ENCODE measurements at regions not wholly inside any gene's neighbourhood (a gene's known extent, or its start where the extent isn't known, plus 50 kb on each side); places are given as distances from the start of the nearest gene placed in this dataset.

DNA sequence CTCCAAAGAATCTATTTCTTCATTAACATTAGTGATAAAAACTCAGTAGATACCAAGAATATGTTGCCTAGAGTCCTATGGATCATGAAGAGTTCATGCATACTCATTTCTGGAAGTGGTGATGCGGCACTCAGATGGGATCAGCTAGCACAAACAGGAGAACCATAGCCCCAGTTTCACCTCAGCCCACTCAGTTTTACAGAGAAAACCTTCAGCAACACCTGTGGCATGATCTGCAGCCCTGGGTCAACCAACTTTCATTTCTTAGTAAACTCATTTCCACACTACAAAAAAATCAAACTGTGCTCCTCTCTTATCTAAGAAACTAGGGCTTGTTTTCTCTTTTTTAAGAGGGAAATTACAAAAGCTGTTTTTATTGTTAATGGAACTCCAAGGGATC, 569.4 kb downstream of the CCDC85A start:
- TF ChIP-seq, protein P1, sequence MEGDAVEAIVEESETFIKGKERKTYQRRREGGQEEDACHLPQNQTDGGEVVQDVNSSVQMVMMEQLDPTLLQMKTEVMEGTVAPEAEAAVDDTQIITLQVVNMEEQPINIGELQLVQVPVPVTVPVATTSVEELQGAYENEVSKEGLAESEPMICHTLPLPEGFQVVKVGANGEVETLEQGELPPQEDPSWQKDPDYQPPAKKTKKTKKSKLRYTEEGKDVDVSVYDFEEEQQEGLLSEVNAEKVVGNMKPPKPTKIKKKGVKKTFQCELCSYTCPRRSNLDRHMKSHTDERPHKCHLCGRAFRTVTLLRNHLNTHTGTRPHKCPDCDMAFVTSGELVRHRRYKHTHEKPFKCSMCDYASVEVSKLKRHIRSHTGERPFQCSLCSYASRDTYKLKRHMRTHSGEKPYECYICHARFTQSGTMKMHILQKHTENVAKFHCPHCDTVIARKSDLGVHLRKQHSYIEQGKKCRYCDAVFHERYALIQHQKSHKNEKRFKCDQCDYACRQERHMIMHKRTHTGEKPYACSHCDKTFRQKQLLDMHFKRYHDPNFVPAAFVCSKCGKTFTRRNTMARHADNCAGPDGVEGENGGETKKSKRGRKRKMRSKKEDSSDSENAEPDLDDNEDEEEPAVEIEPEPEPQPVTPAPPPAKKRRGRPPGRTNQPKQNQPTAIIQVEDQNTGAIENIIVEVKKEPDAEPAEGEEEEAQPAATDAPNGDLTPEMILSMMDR (IDR thresholded peaks at IDR 0.05; ENCODE audit: low read length, missing control alignments): no peak
- DNase-seq (ENCODE audit: low read depth): no peak
- no peak overlapping the region for H3K4me3 ChIP-seq (replicated peaks; ENCODE audit: low read depth, low read length)

DNA sequence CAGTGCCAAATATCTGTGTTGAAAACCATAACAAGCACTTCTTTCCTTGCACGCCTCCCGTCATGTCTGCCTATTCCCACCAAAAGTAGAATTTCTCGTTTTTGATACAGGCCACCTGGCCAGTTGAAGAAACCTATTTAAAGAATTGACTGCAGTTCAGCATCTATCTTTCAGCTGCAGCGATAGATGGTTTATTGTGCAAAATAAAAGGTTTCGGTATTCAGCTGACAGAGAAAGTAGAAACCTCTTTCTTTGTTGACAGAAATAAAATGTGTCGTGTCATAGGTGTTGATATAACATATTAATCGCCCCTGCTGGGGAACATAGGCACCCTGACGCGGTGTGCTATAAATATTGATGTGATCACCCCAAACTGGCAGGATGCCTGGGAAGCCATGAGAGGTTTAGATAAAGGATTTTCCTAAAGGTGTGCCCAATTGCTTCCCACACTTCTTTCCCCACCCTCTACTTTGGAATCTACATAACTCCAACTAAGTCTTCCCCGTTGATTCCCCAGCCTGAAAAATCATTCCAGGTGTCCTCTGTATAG, 570.4 kb downstream of the CCDC85A start:
- TF ChIP-seq, protein P1 (IDR thresholded peaks at IDR 0.05; ENCODE audit: low read length, missing control alignments): no peak
- no peak overlapping the region for H3K4me3 ChIP-seq (replicated peaks; ENCODE audit: low read depth, low read length)
- no peak for DNase-seq (ENCODE audit: low read depth)

DNA sequence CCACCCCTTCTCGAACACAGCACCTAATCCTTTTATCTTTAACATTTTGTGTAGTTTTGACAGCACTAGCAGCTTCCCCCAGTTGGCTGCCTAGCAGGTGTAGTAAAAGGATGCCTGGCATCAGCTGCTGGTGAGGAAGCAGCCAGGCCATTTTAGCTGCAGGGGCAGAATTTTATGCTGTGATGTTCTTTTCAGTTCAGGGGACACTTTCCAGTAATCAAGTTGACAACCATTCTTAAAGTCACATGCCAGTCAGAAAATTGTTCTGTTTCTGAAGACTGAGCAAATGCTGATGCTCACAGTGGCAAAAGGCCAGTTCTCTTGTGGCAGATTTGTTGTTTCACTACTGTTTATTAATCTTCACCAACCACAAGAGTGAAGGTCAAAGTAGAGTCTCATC, 570.8 kb downstream of the CCDC85A start:
- no peak for DNase-seq (ENCODE audit: low read depth)
- TF ChIP-seq, protein P1 (IDR thresholded peaks at IDR 0.05; ENCODE audit: low read length, missing control alignments): no peak
- no peak overlapping the region for H3K4me3 ChIP-seq (replicated peaks; ENCODE audit: low read depth, low read length)

DNA sequence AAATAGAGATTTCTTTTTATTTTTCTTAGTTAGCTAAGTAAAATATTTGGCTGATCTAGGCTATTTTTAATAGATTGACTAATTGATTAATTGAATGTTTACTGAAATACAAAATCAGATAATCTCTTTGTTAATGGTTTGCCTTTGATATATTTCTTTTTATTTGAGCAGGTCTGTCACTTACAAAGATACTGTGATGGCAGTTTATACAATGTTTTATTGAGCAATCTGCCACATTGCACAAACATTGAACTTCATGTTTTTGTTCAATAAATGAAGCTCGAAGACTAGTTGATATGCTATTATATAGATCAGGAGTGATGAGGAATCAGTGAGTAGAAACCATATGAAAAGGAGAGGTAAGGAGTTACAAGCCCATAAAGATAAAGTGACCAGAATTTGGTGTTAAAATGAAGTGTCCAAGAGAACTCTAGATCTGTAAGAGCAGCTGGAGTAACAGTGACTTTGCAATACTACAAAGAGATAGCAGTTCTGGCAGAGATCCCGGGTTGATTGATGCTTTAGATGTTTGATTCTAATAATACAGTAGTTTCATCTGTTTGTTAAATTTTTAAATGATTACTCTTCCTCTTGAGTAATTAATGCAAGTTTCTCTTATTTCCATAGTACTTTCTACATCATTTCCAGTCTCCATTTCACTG, 574.2 kb downstream of the CCDC85A start:
- H3K4me3 ChIP-seq (replicated peaks; ENCODE audit: low read depth, low read length): no peak overlapping the region
- TF ChIP-seq, protein P1 (IDR thresholded peaks at IDR 0.05; ENCODE audit: low read length, missing control alignments): no peak
- peak; percentile 9 for DNase-seq (ENCODE audit: low read depth)

DNA sequence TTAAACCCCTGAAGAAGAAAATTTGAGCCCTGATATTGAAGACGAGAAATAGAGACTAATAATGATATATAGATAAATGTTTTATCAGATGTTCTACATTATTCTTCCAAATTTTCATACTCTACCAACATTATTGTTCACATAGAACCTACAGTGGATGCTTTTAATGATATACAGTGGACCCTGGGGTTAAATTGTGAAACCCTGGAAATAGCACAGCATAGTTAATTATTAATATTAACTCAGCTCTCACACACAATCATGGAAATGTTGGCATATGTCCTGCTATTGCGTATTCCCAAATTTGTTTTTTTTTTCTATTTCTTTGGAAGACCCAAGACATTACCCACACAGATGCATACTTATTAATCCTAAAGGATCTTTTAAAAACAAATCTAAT, 579.9 kb downstream of the CCDC85A start:
- DNase-seq (ENCODE audit: low read depth): no peak
- TF ChIP-seq, protein P1 (IDR thresholded peaks at IDR 0.05; ENCODE audit: low read length, missing control alignments): no peak

DNA sequence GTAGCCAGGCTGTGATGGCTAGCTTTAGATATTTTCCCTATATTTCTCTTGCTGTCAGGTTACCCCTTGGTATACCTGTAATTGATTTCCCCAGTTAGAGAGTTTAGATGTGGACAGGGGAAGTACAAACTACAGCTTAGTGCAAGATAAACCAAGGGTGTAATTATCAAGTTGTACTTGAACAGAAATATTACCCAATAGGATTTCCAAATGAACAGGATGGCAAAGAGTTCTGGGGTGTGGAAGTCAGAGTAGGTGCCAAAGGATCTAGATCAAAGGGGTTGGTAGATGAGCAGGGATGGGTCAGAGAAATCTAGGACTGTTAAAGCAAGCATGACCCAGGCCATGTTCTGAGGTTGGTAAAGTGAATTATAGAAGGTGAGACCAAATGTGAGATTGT, 585.2 kb downstream of the CCDC85A start:
- TF ChIP-seq, protein P1 (IDR thresholded peaks at IDR 0.05; ENCODE audit: low read length, missing control alignments): no peak
- H3K4me3 ChIP-seq (replicated peaks; ENCODE audit: low read depth, low read length): no peak overlapping the region
- DNase-seq (ENCODE audit: low read depth): no peak

More for the DNA sequence above, 579.9 kb downstream of the CCDC85A start:
- H3K4me3 ChIP-seq (replicated peaks; ENCODE audit: low read depth, low read length): no peak overlapping the region

DNA sequence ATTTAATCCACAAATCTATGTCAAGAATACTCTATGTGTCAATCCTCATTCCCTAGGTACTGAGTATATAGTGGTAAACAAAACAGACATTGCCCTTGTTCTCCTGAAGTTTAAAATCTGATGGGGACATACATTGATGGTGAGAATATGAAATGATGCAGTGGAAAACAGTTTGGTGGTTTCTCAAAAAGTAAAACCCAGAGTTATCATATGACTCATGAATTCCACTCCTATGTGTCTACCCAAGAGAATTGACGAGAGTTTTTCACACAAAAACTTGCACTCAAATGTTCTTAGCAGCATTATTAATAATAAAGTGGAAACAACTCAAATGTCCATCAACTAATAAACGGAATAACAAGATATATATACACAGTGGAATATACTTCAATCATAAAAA, 586.7 kb downstream of the CCDC85A start:
- peak; percentile 53 for DNase-seq (ENCODE audit: low read depth)
- TF ChIP-seq, protein P1 (IDR thresholded peaks at IDR 0.05; ENCODE audit: low read length, missing control alignments): no peak
- H3K4me3 ChIP-seq (replicated peaks; ENCODE audit: low read depth, low read length): no peak overlapping the region

All from fibroblast of pulmonary artery (primary cell).